Endodermal cell (in vitro differentiated cells): ENCODE measurements at regions not wholly inside any gene's neighbourhood (a gene's known extent, or its start where the extent isn't known, plus 50 kb on each side); places are given as distances from the start of the nearest gene placed in this dataset.

Source experiments
- DNase-seq: peaks from one replicate; pipeline ENCODE4 v3.0.0-alpha.2; 2017
- H3K27ac ChIP-seq: 2 replicates; pipeline ENCODE4 v1.5.1; 2013; ENCODE audit warnings: mild to moderate bottlenecking, low read depth, low read length, moderate library complexity
- H3K27me3 ChIP-seq: 2 replicates; pipeline ENCODE4 v1.6.1; 2013; ENCODE audit warnings: mild to moderate bottlenecking, low read length, moderate library complexity; ENCODE audit not compliant: insufficient read depth, control insufficient read depth, poor library complexity, severe bottlenecking
- H3K36me3 ChIP-seq: 2 replicates; pipeline ENCODE4 v1.7.0; 2013; ENCODE audit warnings: mild to moderate bottlenecking, low read length, moderate library complexity; ENCODE audit not compliant: control insufficient read depth, insufficient read depth
- H3K4me1 ChIP-seq: one replicate; pipeline ENCODE4 v1.7.0; 2013; ENCODE audit warnings: low read length; ENCODE audit not compliant: control insufficient read depth, insufficient read depth
- H3K4me3 ChIP-seq: 2 replicates; pipeline ENCODE4 v1.5.1; 2013; ENCODE audit warnings: mild to moderate bottlenecking, low read length, moderate library complexity
- H3K9ac ChIP-seq: 2 replicates; pipeline ENCODE4 v1.6.1; 2013; ENCODE audit warnings: mild to moderate bottlenecking, low read length, moderate library complexity; ENCODE audit not compliant: poor library complexity, severe bottlenecking; ENCODE audit errors: extremely low read depth
- H3K9me3 ChIP-seq: 2 replicates; pipeline ENCODE4 v1.6.1; 2013; ENCODE audit warnings: mild to moderate bottlenecking, low read length, moderate library complexity; ENCODE audit not compliant: control insufficient read depth
- H3K27ac Mint-ChIP-seq: 2 replicates; pipeline ENCODE4 v1.8.0; 2020; ENCODE audit warnings: mixed read lengths
- H3K27me3 Mint-ChIP-seq: 2 replicates; pipeline ENCODE4 v1.8.0; 2021; ENCODE audit warnings: mild to moderate bottlenecking, mixed read lengths; ENCODE audit not compliant: insufficient read depth
- H3K36me3 Mint-ChIP-seq: 2 replicates; pipeline ENCODE4 v1.8.0; 2020; ENCODE audit warnings: low read depth, mixed read lengths
- H3K4me1 Mint-ChIP-seq: 2 replicates; pipeline ENCODE4 v1.8.0; 2020; ENCODE audit warnings: mixed read lengths
- H3K4me3 Mint-ChIP-seq: 2 replicates; pipeline ENCODE4 v1.8.0; 2020; ENCODE audit warnings: mild to moderate bottlenecking, moderate library complexity, mixed read lengths
- H3K9me3 Mint-ChIP-seq: 2 replicates; pipeline ENCODE4 v1.8.0; 2020; ENCODE audit warnings: mild to moderate bottlenecking, mixed read lengths
- CTCF ChIP-seq: fragments of 200-600 bp; sonication (generic); conservative IDR thresholded peaks from 2 replicates; pipeline ENCODE4 v1.5.0; 2021; ENCODE audit warnings: antibody characterized with exemption, mild to moderate bottlenecking
- WGBS, 2 experiments: methylation state at CpG; one replicate each; pipeline versions ENCODE4 v1.1.5 to v1.1.7; 2013; ENCODE audit warnings: missing lambda C conversion rate in 2 of 2, mixed read lengths in 1 of 2; ENCODE audit not compliant: insufficient coverage in 1 of 2, insufficient read length in 1 of 2; 5-methylcytosine and 5-hydroxymethylcytosine counted together

- H3K27ac Mint-ChIP-seq, result no peak overlapping the region
- DNase-seq, result no peak
- WGBS, 2 experiments, result 82 to 86% methylated on average over 7 to 21 of the region's 21 CpGs
- Histone ChIP-seq H3K4me1 (no peaks in the 10 kb centered on the region), H3K4me3 (no peak overlapping the region), H3K9ac (no peak overlapping the region), H3K9me3 (peaks cover 52% of the 10 kb centered on the region), H3K27me3 (no peaks in the 10 kb centered on the region), H3K36me3 (no peaks in the 10 kb centered on the region), H3K27ac (no peak overlapping the region)
- no peak for TF ChIP-seq CTCF
- no peaks in the 10 kb centered on the region for H3K27me3 Mint-ChIP-seq
- no peaks in the 10 kb centered on the region for H3K4me1 Mint-ChIP-seq
- no peak overlapping the region for H3K4me3 Mint-ChIP-seq
- peaks cover 2% of the 10 kb centered on the region for H3K36me3 Mint-ChIP-seq
- peaks cover 82% of the 10 kb centered on the region for H3K9me3 Mint-ChIP-seq
Measured at GRCh38 chr17:22569459-22570143, 877.3 kb downstream of the KCNJ18 start.

GRCh38 chr17:22570144-22570845 is 878.0 kb downstream of the KCNJ18 start:
- H3K27ac Mint-ChIP-seq, result no peak overlapping the region
- Histone ChIP-seq H3K27me3 (no peaks in the 10 kb centered on the region), H3K27ac (no peak overlapping the region), H3K4me3 (no peak overlapping the region), H3K9me3 (peaks cover 55% of the 10 kb centered on the region), H3K36me3 (no peaks in the 10 kb centered on the region), H3K9ac (no peak overlapping the region), H3K4me1 (no peaks in the 10 kb centered on the region)
- no peaks in the 10 kb centered on the region for H3K4me1 Mint-ChIP-seq
- no peak overlapping the region for H3K4me3 Mint-ChIP-seq
- DNase-seq, result no peak
- no peak for TF ChIP-seq CTCF
- H3K36me3 Mint-ChIP-seq, result peaks cover 2% of the 10 kb centered on the region
- H3K27me3 Mint-ChIP-seq, result no peaks in the 10 kb centered on the region
- WGBS, 2 experiments, result 85 to 87% methylated on average over 7 to 17 of the region's 17 CpGs
- peaks cover 89% of the 10 kb centered on the region for H3K9me3 Mint-ChIP-seq

GRCh38 chr17:22599322-22599721 is 907.0 kb downstream of the KCNJ18 start:
- H3K4me1 Mint-ChIP-seq, result no peaks in the 10 kb centered on the region
- 71% methylated on average over 3 of the region's 3 CpGs; no CpG with 5 or more reads in 1 of the 2 experiments for WGBS, 2 experiments
- no peak overlapping the region for H3K27ac Mint-ChIP-seq
- Histone ChIP-seq H3K36me3 (no peaks in the 10 kb centered on the region), H3K9ac (no peak overlapping the region), H3K4me1 (no peaks in the 10 kb centered on the region), H3K27me3 (no peaks in the 10 kb centered on the region), H3K4me3 (no peak overlapping the region), H3K27ac (no peak overlapping the region), H3K9me3 (peaks cover 81% of the 10 kb centered on the region)
- H3K9me3 Mint-ChIP-seq, result peaks cover 73% of the 10 kb centered on the region
- H3K36me3 Mint-ChIP-seq, result no peaks in the 10 kb centered on the region
- H3K4me3 Mint-ChIP-seq, result no peak overlapping the region
- no peak for DNase-seq
- no peak for TF ChIP-seq CTCF
- H3K27me3 Mint-ChIP-seq, result no peaks in the 10 kb centered on the region
